ENCODE measurements at regions not wholly inside any gene's neighbourhood (a gene's known extent, or its start where the extent isn't known, plus 50 kb on each side); places are given as distances from the start of the nearest gene placed in this dataset.

DNA sequence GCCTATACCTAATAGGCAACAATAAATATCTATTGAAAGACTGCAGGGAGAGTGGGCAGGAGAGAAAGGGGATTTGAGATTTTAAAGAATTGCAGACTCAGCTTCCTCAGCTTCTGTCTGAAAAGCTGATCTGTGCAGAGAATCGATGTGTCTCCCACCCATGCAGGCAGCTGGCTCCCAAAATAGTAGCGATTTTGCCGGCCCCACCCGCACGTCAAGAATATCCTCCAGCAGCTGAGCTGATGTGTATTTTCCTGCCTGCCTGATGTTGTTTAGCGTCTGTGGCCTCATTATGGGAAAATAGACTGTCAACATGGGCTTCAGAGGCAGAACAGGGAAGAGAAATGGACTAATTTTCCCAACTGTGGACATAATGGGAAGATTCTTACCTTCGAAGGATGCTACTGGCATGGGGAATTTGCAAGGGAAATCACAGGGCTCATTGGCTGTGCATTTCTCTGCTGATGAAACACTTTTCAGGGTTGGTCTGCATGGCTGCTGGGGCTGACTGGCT is 699.8 kb downstream of the PTPRU start:
- H3K4me3 ChIP-seq (ENCODE audit: low read length), result no peak overlapping the region
- TF ChIP-seq, protein P1, sequence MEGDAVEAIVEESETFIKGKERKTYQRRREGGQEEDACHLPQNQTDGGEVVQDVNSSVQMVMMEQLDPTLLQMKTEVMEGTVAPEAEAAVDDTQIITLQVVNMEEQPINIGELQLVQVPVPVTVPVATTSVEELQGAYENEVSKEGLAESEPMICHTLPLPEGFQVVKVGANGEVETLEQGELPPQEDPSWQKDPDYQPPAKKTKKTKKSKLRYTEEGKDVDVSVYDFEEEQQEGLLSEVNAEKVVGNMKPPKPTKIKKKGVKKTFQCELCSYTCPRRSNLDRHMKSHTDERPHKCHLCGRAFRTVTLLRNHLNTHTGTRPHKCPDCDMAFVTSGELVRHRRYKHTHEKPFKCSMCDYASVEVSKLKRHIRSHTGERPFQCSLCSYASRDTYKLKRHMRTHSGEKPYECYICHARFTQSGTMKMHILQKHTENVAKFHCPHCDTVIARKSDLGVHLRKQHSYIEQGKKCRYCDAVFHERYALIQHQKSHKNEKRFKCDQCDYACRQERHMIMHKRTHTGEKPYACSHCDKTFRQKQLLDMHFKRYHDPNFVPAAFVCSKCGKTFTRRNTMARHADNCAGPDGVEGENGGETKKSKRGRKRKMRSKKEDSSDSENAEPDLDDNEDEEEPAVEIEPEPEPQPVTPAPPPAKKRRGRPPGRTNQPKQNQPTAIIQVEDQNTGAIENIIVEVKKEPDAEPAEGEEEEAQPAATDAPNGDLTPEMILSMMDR (IDR thresholded peaks at IDR 0.05; ENCODE audit: insufficient read depth, low read depth, low read length, missing control alignments), result no peak
- DNase-seq (ENCODE audit: low read depth), result no peak

DNA sequence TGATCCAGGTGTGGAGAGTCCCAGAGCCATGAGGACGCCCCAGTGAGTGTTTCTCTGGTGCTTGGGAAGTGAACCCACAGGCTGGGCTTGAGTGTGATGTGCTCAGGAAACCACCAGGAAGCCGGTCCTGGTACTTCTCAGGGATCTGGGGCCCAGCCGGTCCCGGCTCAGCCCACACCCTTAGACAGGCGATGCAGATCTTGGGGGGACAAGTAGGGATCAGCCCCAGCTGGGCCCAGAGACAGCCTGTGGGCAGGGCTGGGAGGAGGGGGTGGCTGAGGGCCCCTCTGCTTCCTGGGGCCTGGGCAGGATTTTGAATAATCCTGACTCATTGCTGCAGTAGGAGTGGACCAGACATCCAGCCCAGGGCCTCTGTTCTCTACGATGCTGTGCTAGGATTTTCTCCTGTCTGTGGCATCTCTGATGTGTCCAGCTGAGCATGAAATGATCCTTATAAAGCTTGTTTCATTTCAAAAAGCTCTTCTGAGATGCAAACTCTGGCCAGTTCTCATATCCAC is 698.0 kb downstream of the PTPRU start:
- no peak for DNase-seq (ENCODE audit: low read depth)
- no peak overlapping the region for H3K4me3 ChIP-seq (ENCODE audit: low read length)
- TF ChIP-seq, protein P1 (IDR thresholded peaks at IDR 0.05; ENCODE audit: insufficient read depth, low read depth, low read length, missing control alignments), result no peak

DNA sequence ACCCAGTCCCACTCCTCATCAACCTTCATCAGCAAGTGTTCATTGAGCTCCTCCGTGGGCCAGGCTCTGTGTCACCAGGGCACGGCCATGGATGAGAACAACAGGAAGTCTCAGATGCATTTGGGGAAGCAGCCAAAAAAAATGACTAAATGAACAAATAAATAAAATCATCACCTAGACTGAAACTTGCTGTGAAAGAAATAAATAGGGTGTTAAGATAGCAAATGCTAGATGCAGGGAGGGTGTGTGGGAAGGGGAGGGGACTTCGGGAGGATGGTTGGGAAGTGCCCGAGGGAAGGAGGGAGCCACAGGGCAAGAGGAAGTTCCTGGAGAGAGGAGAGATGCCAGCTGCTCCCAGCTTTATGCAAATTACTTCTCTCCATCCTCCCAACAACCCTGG is 696.7 kb downstream of the PTPRU start:
- no peak overlapping the region for H3K4me3 ChIP-seq (ENCODE audit: low read length)
- DNase-seq (ENCODE audit: low read depth), result no peak
- TF ChIP-seq, protein P1 (IDR thresholded peaks at IDR 0.05; ENCODE audit: insufficient read depth, low read depth, low read length, missing control alignments), result no peak

DNA sequence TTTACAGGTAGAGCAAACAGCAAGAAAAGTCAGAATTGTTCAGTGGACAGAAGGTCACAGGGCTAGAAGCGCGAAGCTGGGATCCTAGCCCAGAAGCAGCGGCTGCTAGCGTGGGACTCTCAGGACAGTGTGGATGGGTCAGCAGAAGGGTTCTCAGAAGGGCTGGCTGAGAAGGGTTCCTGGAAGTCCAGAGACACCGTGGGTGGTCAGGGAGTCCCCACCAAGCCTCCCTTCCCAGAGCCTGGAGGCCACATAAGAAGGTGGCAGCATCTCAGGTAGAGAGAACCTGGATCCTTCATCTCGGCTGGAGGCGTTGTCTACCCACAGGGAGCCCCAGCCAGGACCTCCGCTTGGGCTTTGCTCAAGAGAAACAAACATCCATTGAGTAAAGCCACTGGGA is 696.3 kb downstream of the PTPRU start:
- TF ChIP-seq, protein P1 (IDR thresholded peaks at IDR 0.05; ENCODE audit: insufficient read depth, low read depth, low read length, missing control alignments), result no peak
- DNase-seq (ENCODE audit: low read depth), result no peak
- no peak overlapping the region for H3K4me3 ChIP-seq (ENCODE audit: low read length)

DNA sequence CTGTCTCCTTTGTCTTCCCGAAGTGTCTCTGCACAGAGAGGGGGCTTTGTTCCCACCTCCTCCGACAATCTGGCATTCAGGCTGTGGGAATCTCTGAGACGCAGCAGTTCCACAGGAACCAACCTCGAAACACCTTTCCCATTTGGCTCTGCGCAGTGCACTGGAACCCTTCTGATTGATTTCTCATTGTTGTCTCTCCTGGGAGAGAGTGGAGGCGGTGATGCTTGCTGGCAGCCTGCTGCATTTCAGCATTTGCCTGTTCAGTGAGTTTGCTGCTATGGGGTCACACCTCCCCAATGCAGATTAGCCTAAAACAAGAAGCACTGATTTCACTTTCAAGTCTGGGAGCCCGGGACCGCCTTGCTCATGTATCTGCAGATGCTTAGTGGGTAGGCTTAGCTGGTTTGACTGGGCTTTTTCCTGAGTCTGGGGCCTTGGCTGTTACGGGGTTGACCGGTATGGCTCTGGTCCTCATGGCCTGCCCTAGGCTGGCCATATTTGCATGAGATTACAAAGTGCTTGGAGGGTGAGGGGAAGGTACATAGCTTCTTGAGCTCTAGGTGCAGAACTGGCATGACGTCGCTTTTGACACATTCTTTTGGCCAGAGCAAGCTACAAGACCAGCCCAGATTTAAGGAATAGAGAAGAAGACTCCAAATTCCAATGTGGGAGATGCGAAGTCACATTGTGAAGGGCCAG is 695.3 kb downstream of the PTPRU start:
- DNase-seq (ENCODE audit: low read depth), result no peak
- H3K4me3 ChIP-seq (ENCODE audit: low read length), result no peak overlapping the region
- TF ChIP-seq, protein P1 (IDR thresholded peaks at IDR 0.05; ENCODE audit: insufficient read depth, low read depth, low read length, missing control alignments), result no peak

DNA sequence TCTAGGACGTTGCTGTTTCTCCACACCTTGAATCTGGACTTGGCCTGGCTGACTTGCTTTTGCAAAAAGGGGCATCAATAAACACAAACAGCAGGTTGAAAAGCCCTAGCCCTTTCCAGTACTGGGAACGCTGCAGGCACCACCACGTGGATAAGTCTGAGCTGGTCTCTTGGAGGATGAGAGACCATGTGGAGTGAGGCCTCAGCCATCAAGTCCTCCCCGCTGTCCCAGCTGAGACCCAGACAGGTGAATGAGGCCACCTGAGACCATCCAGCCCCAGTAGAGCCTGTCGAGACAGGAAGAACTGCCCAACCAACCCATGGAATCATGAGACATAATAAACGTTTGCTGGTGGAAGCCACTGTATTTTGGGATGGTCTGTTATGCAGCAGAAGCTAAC is 688.7 kb downstream of the PTPRU start:
- no peak for DNase-seq (ENCODE audit: low read depth)
- TF ChIP-seq, protein P1 (IDR thresholded peaks at IDR 0.05; ENCODE audit: insufficient read depth, low read depth, low read length, missing control alignments), result no peak
- H3K4me3 ChIP-seq (ENCODE audit: low read length), result no peak overlapping the region

DNA sequence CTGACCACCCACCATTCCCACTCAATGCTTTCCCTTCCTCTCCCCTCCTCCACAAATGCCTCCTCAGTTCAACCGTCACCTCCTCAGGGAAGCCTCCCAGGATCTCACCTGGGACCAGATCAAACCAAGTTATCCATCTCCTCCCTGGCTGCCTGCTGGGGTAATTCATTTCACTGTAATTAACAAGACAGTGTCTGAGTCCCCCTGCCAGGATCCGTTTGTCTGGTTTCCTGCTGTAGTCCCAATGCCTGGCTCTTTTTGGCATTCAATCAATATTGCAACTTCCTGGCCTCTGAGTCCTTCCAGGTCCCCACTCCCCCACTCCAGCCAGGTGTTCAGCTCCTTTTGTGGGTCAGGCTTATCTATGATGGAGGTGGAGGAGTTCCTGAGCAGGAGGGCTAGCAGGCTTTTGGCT is 687.7 kb downstream of the PTPRU start:
- no peak for DNase-seq (ENCODE audit: low read depth)
- H3K4me3 ChIP-seq (ENCODE audit: low read length), result no peak overlapping the region

More for the DNA sequence above, 687.7 kb downstream of the PTPRU start:
- TF ChIP-seq, protein P1 (IDR thresholded peaks at IDR 0.05; ENCODE audit: insufficient read depth, low read depth, low read length, missing control alignments), result no peak

Measured in epithelial cell of esophagus (primary cell).